ENCODE measurements at regions not wholly inside any gene's neighbourhood (a gene's known extent, or its start where the extent isn't known, plus 50 kb on each side); places are given as distances from the start of the nearest gene placed in this dataset.
"Not testable (repeated sequence)": the region's sequence is repeated elsewhere in the genome, so short reads cannot be mapped to it uniquely, and the experiment has no call there.

GRCh38 chr22:41023299-41023623, 69.1 kb upstream of the EP300 start:
- DNase-seq = no peak

GRCh38 chr22:41028841-41029240, 63.6 kb upstream of the EP300 start:
- DNase-seq = no peak

GRCh38 chr22:41030891-41031290, 61.5 kb upstream of the EP300 start:
- no peak for DNase-seq

- DNase-seq = no peak
Measured at GRCh38 chr22:41034706-41035105, 57.7 kb upstream of the EP300 start.

- DNase-seq = no peak
Measured at GRCh38 chr22:41036924-41037323, 55.5 kb upstream of the EP300 start.

- peak in 2 of 3 donors; percentile 12 for DNase-seq
Measured at GRCh38 chr22:41038732-41039131, 53.7 kb upstream of the EP300 start.

- DNase-seq = not testable (repeated sequence)
Measured at GRCh38 chr22:41039641-41040040, 52.8 kb upstream of the EP300 start.

- DNase-seq = no peak
Measured at GRCh38 chr22:41040483-41040882, 51.9 kb upstream of the EP300 start.

- DNase-seq = no peak
Measured at GRCh38 chr22:41041532-41041931, 50.9 kb upstream of the EP300 start.
